ENCODE measurements at regions not wholly inside any gene's neighbourhood (a gene's known extent, or its start where the extent isn't known, plus 50 kb on each side); places are given as distances from the start of the nearest gene placed in this dataset.
"Not testable (repeated sequence)": the region's sequence is repeated elsewhere in the genome, so short reads cannot be mapped to it uniquely, and the experiment has no call there.

- DNase-seq = no peak
- H3K4me1 ChIP-seq = peaks cover 0 to 4% of the 10 kb centered on the region in 2 donors
- no peak overlapping the region for H3K4me3 ChIP-seq (replicated peaks in 1 of 3)
- TF ChIP-seq CTCF (IDR thresholded peaks at IDR 0.05) (no peak), POLR2A (IDR thresholded peaks at IDR 0.05) (no peak)
- no peaks in the 10 kb centered on the region for H3K9me3 ChIP-seq
- intact Hi-C loops (cut with DNase I) = no loop called here
- no peak overlapping the region for H3K27ac ChIP-seq
- 72 to 93% methylated on average over 5 of the region's 5 CpGs for WGBS, 2 donors
- H3K27me3 ChIP-seq = no peaks in the 10 kb centered on the region
- no peaks in the 10 kb centered on the region for H3K36me3 ChIP-seq
Observed at GRCh38 chr6:134802426-134803058, 147.4 kb downstream of the ALDH8A1 start.

GRCh38 chr6:134797400-134798113 is 152.3 kb downstream of the ALDH8A1 start:
- no peak for DNase-seq
- H3K27me3 ChIP-seq = no peaks in the 10 kb centered on the region
- no peak overlapping the region for H3K27ac ChIP-seq
- TF ChIP-seq POLR2A (IDR thresholded peaks at IDR 0.05) = no peak
- no peak for TF ChIP-seq CTCF (IDR thresholded peaks at IDR 0.05)
- no peak overlapping the region for H3K4me3 ChIP-seq (replicated peaks in 1 of 3)
- WGBS, 2 donors = 80 to 88% methylated on average over 7 of the region's 7 CpGs
- peaks cover 6 to 9% of the 10 kb centered on the region in 2 donors for H3K4me1 ChIP-seq
- no peaks in the 10 kb centered on the region for H3K9me3 ChIP-seq
- intact Hi-C loops (cut with DNase I) = no loop called here
- no peaks in the 10 kb centered on the region for H3K36me3 ChIP-seq

DNA sequence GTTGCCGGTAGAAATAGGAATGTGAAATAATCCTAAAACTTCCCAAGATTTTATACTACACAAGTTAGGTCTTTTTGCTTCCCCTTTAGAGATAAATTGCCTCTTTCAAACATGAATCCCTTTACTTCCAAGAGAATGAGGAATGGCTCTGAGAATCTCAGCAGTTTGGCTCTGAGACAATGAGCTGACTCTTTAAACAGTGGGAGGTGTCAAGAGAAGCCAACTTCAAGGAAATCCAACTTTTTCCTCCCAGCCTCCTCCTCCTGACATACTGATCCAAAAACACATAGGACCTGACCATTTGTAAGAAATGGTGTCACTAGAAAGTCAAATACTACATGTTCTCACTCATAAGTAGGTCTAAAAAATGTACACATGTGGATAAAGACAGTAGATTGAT is 154.2 kb downstream of the ALDH8A1 start:
- no peak for DNase-seq
- no peaks in the 10 kb centered on the region for H3K27me3 ChIP-seq
- no peaks in the 10 kb centered on the region for H3K36me3 ChIP-seq
- WGBS, 2 donors = 14 to 26% methylated on average over 1 of the region's 1 CpG
- peaks cover 6 to 9% of the 10 kb centered on the region in 2 donors for H3K4me1 ChIP-seq
- intact Hi-C loops (cut with DNase I) = no loop called here
- no peaks in the 10 kb centered on the region for H3K9me3 ChIP-seq
- no peak for TF ChIP-seq CTCF (IDR thresholded peaks at IDR 0.05)
- no peak for TF ChIP-seq POLR2A (IDR thresholded peaks at IDR 0.05)
- H3K27ac ChIP-seq = no peak overlapping the region
- no peak overlapping the region for H3K4me3 ChIP-seq (replicated peaks in 1 of 3)

DNA sequence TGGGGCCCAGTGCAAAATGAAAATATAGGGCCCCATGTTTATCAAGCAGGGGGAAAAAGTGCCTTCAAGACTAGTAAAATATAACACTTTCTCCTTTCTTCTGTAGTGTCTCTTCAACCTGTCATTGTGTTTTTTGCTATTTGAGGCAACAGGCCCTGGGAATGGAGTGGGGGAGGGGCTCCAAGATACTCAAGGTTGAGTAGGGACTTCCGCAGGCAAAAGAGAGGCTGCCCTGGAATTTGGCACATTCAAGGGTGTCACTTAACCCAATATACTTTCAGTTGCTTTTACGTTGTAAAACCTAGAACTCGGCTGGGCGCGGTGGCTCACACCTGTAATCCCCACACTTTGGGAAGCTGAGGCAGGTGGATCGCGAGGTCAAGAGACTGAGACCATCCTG is 154.9 kb downstream of the ALDH8A1 start:
- peak; percentile 69 to 73 for DNase-seq
- WGBS, 2 donors = 59 to 73% methylated on average over 7 of the region's 7 CpGs
- Histone ChIP-seq H3K9me3 (no peaks in the 10 kb centered on the region), H3K4me1 (peaks cover 6 to 9% of the 10 kb centered on the region in 2 donors), H3K4me3 (replicated peaks in 1 of 3) (no peak overlapping the region), H3K36me3 (no peaks in the 10 kb centered on the region), H3K27me3 (no peaks in the 10 kb centered on the region), H3K27ac (no peak overlapping the region)
- intact Hi-C loops (cut with DNase I) = no loop called here
- TF ChIP-seq CTCF (IDR thresholded peaks at IDR 0.05) = no peak
- no peak for TF ChIP-seq POLR2A (IDR thresholded peaks at IDR 0.05)

- H3K9me3 ChIP-seq; H3K27me3 ChIP-seq; H3K27ac ChIP-seq; DNase-seq; intact Hi-C loops (cut with DNase I); H3K36me3 ChIP-seq; H3K4me1 ChIP-seq; H3K4me3 ChIP-seq (replicated peaks in 1 of 3): not testable (repeated sequence)
- 92 to 94% methylated on average over 2 of the region's 2 CpGs for WGBS, 2 donors
Observed at GRCh38 chr6:134791243-134791843, 158.6 kb downstream of the ALDH8A1 start.
